Activated naive CD4-positive, alpha-beta T cell treated with anti-CD3 and anti-CD28 coated beads for 36 hours (primary cell): ENCODE measurements at regions not wholly inside any gene's neighbourhood (a gene's known extent, or its start where the extent isn't known, plus 50 kb on each side); places are given as distances from the start of the nearest gene placed in this dataset.

ENCODE experiments used
- CTCF ChIA-PET: fragments of 350-600 bp; sonication (Branson Sonifier 250); formaldehyde crosslinking; loops from one replicate; lab custom pipeline; 2021; ENCODE audit warnings: antibody characterized with exemption; lab: Charles Lee
- DNase-seq: peaks from one replicate; pipeline ENCODE4 v3.0.0-alpha.2; 2020
- H3K27ac Mint-ChIP-seq: one replicate; pipeline ENCODE4 v1.8.0; 2021; ENCODE audit warnings: mild to moderate bottlenecking, mixed read lengths
- H3K27me3 Mint-ChIP-seq: one replicate; pipeline ENCODE4 v1.8.0; 2021; ENCODE audit warnings: low read depth, mixed read lengths
- H3K36me3 Mint-ChIP-seq: one replicate; pipeline ENCODE4 v1.8.0; 2021; ENCODE audit warnings: low read depth, mixed read lengths
- H3K4me1 Mint-ChIP-seq: one replicate; pipeline ENCODE4 v1.8.0; 2021; ENCODE audit warnings: low read depth, mixed read lengths
- H3K4me3 Mint-ChIP-seq: one replicate; pipeline ENCODE4 v1.8.0; 2021; ENCODE audit warnings: mild to moderate bottlenecking, moderate library complexity, mixed read lengths
- H3K9me3 Mint-ChIP-seq: one replicate; pipeline ENCODE4 v1.8.0; 2021; ENCODE audit warnings: mixed read lengths
- intact Hi-C: fragments of 100-400 bp; cut with micrococcal nuclease; formaldehyde crosslinking; loops from one replicate; pipeline ENCODE4 v1.15.1; 2023

- Mint-ChIP-seq H3K4me3 (no peak overlapping the region), H3K27ac (no peak overlapping the region), H3K27me3 (no peaks in the 10 kb centered on the region), H3K36me3 (no peaks in the 10 kb centered on the region), H3K4me1 (no peaks in the 10 kb centered on the region), H3K9me3 (no peaks in the 10 kb centered on the region)
- intact Hi-C loops: no loop called here
- CTCF ChIA-PET: no interaction called here
- no peak for DNase-seq
These were observed 815.4 kb downstream of the PCDH17 start for GRCh38 chr13:58446979-58447378.

- intact Hi-C loops: no loop called here
- Mint-ChIP-seq H3K4me1 (no peaks in the 10 kb centered on the region), H3K9me3 (peaks cover under 1% of the 10 kb centered on the region), H3K27ac (no peak overlapping the region), H3K27me3 (no peaks in the 10 kb centered on the region), H3K4me3 (no peak overlapping the region), H3K36me3 (no peaks in the 10 kb centered on the region)
- DNase-seq: no peak
- CTCF ChIA-PET: no interaction called here
These were observed 820.6 kb downstream of the PCDH17 start for GRCh38 chr13:58452123-58452623.

DNA sequence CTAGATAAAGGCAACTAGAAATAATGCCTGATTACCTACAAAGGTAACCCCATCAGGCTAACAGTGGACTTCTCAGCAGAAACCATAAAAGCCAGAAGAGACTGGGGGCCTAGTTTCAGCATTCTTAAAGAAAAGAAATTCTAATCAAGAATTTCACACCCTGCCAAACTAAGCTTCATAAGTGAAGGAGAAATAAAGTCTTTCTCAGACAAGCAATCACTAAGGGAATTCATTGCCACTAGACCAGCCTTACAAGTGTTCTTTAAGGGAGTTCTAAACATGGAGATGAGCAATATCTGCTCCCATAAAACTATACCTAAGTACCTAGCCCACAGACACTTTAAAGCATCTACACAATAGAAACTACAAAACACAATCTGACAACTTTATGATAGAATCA is 823.5 kb downstream of the PCDH17 start:
- CTCF ChIA-PET: no interaction called here
- Mint-ChIP-seq H3K36me3 (no peaks in the 10 kb centered on the region), H3K27ac (no peak overlapping the region), H3K9me3 (peaks cover 5% of the 10 kb centered on the region), H3K27me3 (no peaks in the 10 kb centered on the region), H3K4me3 (no peak overlapping the region), H3K4me1 (no peaks in the 10 kb centered on the region)
- DNase-seq: no peak
- intact Hi-C loops: no loop called here

DNA sequence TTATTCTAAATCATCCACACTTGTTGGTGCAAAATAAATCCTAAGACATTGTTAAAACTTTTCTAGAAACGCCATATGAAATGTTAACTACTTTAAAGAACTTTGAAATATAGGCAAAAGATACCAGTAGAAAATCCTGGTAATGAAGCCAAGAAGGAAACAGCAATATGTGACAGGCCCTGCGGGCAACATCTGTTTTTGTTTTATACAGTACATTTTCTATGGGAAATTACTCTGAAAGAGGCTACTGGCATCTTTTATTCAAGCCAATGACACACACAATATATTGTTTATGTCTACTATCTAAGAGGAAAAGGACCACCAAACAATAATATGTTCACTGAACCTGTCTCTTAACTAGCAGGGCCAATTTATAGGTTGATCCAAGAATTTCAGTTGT is 829.7 kb downstream of the PCDH17 start:
- intact Hi-C loops: no loop called here
- no peaks in the 10 kb centered on the region for H3K27me3 Mint-ChIP-seq
- no peaks in the 10 kb centered on the region for H3K36me3 Mint-ChIP-seq
- no peaks in the 10 kb centered on the region for H3K4me1 Mint-ChIP-seq
- H3K9me3 Mint-ChIP-seq: peaks cover 5% of the 10 kb centered on the region
- no peak for DNase-seq
- no peak overlapping the region for H3K27ac Mint-ChIP-seq
- H3K4me3 Mint-ChIP-seq: no peak overlapping the region
- CTCF ChIA-PET: no interaction called here

DNA sequence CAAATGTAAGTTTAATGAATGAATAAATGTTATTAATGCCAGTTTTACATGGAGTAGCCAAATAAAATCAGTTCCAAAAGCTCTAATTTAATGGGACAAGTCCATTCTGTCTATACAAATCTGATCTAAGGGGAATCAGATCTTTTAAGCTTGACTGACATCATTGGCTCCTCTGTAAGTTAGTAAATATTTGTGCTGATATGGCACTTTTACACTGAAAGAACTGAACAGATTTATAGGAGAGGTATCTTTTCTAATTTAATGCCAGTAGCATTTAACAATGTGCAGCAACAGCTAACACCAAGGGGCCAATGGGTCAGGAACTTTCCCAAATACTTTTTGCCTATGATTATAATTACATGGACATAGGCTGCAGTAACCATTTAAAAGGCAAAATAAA is 832.3 kb downstream of the PCDH17 start:
- CTCF ChIA-PET: no interaction called here
- intact Hi-C loops: no loop called here
- Mint-ChIP-seq H3K27ac (no peak overlapping the region), H3K9me3 (peaks cover 4% of the 10 kb centered on the region), H3K36me3 (no peaks in the 10 kb centered on the region), H3K27me3 (no peaks in the 10 kb centered on the region), H3K4me1 (no peaks in the 10 kb centered on the region), H3K4me3 (no peak overlapping the region)
- DNase-seq: no peak

DNA sequence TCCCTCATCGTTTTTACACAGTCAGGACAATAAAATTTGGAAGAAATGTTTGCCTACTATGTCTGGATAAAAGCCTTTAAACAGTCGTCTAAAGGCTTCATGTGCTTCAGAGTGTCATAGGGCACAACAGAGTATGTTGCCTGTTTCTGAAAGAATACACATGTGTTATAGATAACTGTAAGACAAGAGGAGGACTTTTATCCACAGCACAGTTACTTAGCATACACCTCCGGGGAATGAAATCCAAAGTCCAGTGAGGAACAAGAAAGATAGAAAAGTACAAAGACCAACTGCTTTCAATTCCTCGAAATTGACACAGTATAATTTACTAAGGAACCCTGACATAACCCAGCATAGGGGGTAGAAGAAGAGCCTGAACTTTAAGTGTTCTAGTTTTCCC is 835.6 kb downstream of the PCDH17 start:
- no peak overlapping the region for H3K27ac Mint-ChIP-seq
- H3K9me3 Mint-ChIP-seq: peaks cover 4% of the 10 kb centered on the region
- intact Hi-C loops: no loop called here
- CTCF ChIA-PET: no interaction called here
- no peaks in the 10 kb centered on the region for H3K36me3 Mint-ChIP-seq
- no peaks in the 10 kb centered on the region for H3K4me1 Mint-ChIP-seq
- DNase-seq: no peak
- H3K4me3 Mint-ChIP-seq: no peak overlapping the region
- no peaks in the 10 kb centered on the region for H3K27me3 Mint-ChIP-seq

GRCh38 chr13:58472483-58472882 is 840.9 kb downstream of the PCDH17 start:
- Mint-ChIP-seq H3K36me3 (no peaks in the 10 kb centered on the region), H3K27ac (no peak overlapping the region), H3K9me3 (peaks cover 9% of the 10 kb centered on the region), H3K4me3 (no peak overlapping the region), H3K27me3 (no peaks in the 10 kb centered on the region), H3K4me1 (no peaks in the 10 kb centered on the region)
- DNase-seq: no peak
- CTCF ChIA-PET: interaction anchor here (0.6 kb wide), 1 partner anchor 1615 kb away, joined by 5 read pairs; no protein-coding TSS in a partner anchor
- intact Hi-C loops: no loop called here

DNA sequence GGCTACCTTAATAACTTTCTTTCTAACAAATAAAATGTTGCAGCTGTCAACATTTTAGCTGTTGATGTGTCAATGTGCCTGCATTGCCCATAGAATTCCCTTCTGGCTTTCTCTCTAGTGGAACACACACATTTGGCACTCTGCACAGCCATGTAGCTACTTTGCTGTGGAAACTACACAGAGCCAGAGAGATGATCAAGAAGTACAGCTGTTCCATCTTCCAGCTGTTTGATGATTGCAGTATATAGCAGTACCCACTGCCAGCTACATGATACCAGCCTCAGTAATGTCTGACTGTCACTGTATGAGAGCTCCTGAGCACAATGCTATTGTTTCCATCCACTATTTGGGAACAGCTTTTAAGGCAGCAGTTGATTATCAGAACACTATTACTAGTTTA is 843.0 kb downstream of the PCDH17 start:
- CTCF ChIA-PET: no interaction called here
- Mint-ChIP-seq H3K27me3 (no peaks in the 10 kb centered on the region), H3K4me3 (no peak overlapping the region), H3K36me3 (no peaks in the 10 kb centered on the region), H3K9me3 (peaks cover 5% of the 10 kb centered on the region), H3K4me1 (no peaks in the 10 kb centered on the region), H3K27ac (no peak overlapping the region)
- DNase-seq: no peak
- intact Hi-C loops: no loop called here

DNA sequence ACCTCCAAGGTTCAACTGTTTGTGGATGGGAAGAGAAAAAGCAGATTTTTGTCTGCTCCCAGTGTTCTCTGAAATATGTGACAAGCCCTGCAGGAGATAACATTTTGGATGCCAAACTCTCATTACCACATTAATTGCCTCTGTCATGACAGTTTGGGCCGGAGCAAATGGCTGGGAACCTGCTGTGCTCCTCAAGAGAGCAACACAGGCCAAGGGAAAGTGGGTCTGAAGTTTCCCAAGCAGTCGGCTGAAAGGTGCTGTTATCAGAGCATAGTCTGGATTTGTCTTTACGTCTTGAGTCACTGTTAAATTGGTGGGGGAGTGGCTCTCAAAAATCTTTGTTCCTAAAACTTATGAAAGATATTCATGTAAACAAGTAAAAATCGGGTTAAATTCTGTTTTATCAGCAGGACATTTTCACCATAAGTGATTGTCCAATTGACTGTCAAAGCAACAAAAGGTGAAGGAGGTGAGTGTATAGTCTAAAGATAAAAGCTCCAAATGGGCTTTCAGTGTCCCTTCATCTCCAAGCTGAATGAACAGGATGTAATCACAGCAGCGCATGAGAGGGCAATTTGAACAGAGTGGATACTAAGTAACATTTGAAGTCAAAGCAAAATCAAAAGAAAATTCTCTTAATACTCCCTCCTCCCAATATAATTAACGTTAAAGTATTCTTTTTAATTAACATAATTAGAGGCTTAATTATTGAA is 844.8 kb downstream of the PCDH17 start:
- CTCF ChIA-PET: no interaction called here
- intact Hi-C loops: no loop called here
- Mint-ChIP-seq H3K36me3 (no peaks in the 10 kb centered on the region), H3K9me3 (peaks cover 7% of the 10 kb centered on the region), H3K27ac (no peak overlapping the region), H3K27me3 (no peaks in the 10 kb centered on the region), H3K4me1 (no peaks in the 10 kb centered on the region), H3K4me3 (no peak overlapping the region)
- no peak for DNase-seq

- no peaks in the 10 kb centered on the region for H3K4me1 Mint-ChIP-seq
These were observed 847.3 kb downstream of the PCDH17 start for GRCh38 chr13:58478858-58479257.

DNA sequence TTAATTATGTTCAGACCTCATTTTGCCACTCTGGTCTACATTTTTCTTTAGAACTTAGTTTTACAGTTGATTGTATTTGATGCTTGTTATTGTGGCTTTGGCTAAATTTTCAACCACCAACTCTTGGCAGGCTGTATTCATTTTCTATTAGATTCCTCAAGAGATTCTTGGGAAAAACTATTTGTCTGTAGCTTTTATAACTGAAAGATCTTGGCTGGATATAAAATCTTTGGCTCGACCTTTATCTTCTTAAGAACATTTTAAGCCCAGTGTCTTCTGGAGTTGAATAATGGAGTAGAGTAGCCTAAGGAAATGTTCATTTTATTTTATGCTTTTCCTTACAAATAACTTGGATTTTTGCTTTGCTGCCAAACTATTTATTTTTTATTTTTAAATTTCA is 848.5 kb downstream of the PCDH17 start:
- Mint-ChIP-seq H3K4me3 (no peak overlapping the region), H3K36me3 (no peaks in the 10 kb centered on the region), H3K9me3 (peaks cover 7% of the 10 kb centered on the region), H3K27ac (no peak overlapping the region), H3K4me1 (no peaks in the 10 kb centered on the region), H3K27me3 (no peaks in the 10 kb centered on the region)
- CTCF ChIA-PET: no interaction called here
- DNase-seq: no peak
- intact Hi-C loops: no loop called here

More at GRCh38 chr13:58478858-58479257, 847.3 kb downstream of the PCDH17 start:
- DNase-seq: no peak
- Mint-ChIP-seq H3K9me3 (peaks cover 9% of the 10 kb centered on the region), H3K36me3 (no peaks in the 10 kb centered on the region), H3K27me3 (no peaks in the 10 kb centered on the region), H3K4me3 (no peak overlapping the region), H3K27ac (no peak overlapping the region)
- intact Hi-C loops: no loop called here
- CTCF ChIA-PET: no interaction called here

- no peak overlapping the region for H3K27ac Mint-ChIP-seq
- CTCF ChIA-PET: no interaction called here
- H3K36me3 Mint-ChIP-seq: no peaks in the 10 kb centered on the region
- H3K9me3 Mint-ChIP-seq: peaks cover 3% of the 10 kb centered on the region
- no peak overlapping the region for H3K4me3 Mint-ChIP-seq
- H3K27me3 Mint-ChIP-seq: no peaks in the 10 kb centered on the region
- intact Hi-C loops: no loop called here
- H3K4me1 Mint-ChIP-seq: no peaks in the 10 kb centered on the region
- DNase-seq: no peak
These were observed 856.7 kb downstream of the PCDH17 start for GRCh38 chr13:58488251-58488650.

DNA sequence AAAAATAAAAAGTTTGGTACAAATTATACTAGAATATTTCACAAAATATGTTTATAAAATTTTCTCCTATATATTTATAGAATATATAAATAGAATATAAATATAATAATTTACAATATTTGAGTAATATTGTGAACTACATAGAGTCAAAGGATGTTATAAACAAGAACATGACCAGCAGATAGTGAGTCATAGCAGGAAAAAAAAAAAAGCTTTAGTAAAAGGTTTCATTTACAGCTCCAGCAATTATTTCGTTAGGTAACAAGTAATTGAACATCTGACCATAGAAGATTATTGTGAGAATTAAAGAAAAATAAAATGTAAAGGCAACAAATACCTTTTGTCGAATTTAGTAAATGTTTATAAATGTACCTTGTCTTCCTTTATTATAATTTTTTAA is 864.1 kb downstream of the PCDH17 start:
- Mint-ChIP-seq H3K36me3 (no peaks in the 10 kb centered on the region), H3K27me3 (no peaks in the 10 kb centered on the region), H3K27ac (no peak overlapping the region), H3K4me1 (no peaks in the 10 kb centered on the region), H3K4me3 (no peak overlapping the region), H3K9me3 (peaks cover 1% of the 10 kb centered on the region)
- intact Hi-C loops: no loop called here
- CTCF ChIA-PET: no interaction called here
- DNase-seq: no peak
